IPS DF 4.7 (cell line): ENCODE measurements at regions not wholly inside any gene's neighbourhood (a gene's known extent, or its start where the extent isn't known, plus 50 kb on each side); places are given as distances from the start of the nearest gene placed in this dataset.

Experiments used
- DNase-seq: peaks from one replicate; pipeline ENCODE4 v3.0.0-alpha.2; 2013; ENCODE audit warnings: low spot score; ENCODE audit errors: extremely low read depth

- DNase-seq: no peak
Measured at GRCh38 chr7:106196460-106197021, 84.4 kb upstream of the SYPL1 start.

GRCh38 chr7:106193661-106194060, 81.5 kb upstream of the SYPL1 start:
- no peak for DNase-seq

DNA sequence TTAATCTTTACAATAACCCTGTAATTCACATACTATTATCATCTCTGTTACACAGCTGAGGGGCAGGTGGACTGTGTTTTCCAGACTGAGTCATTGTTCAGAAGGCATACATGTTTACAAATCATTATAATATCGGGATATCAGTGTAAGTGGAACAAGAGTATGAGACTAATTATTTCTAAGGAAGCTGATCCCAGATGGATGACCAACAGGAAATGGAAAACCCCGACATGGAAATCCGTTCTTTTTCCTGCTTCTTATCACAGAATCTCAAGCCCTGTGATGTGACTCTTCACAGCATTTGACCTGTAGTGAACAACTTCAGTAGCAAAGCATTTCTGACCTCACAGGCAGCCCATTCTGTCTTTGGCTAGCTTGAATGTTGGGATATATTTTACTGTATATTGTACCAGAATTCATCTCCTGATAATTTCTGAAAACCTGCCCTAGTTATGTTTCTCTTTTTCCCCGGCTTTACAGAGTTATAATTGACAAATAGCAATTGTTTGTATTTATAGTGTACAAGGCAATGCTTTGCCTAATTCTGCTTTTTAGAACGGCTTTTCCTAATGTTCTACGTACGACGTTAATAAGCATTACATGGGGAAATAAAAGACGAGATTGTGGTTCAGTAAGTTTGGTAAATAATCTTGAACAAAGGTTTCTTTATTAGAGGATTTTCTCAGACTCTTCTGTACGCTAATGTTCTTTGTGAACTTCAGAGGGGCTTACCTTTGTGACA, 78.6 kb upstream of the SYPL1 start:
- no peak for DNase-seq

DNA sequence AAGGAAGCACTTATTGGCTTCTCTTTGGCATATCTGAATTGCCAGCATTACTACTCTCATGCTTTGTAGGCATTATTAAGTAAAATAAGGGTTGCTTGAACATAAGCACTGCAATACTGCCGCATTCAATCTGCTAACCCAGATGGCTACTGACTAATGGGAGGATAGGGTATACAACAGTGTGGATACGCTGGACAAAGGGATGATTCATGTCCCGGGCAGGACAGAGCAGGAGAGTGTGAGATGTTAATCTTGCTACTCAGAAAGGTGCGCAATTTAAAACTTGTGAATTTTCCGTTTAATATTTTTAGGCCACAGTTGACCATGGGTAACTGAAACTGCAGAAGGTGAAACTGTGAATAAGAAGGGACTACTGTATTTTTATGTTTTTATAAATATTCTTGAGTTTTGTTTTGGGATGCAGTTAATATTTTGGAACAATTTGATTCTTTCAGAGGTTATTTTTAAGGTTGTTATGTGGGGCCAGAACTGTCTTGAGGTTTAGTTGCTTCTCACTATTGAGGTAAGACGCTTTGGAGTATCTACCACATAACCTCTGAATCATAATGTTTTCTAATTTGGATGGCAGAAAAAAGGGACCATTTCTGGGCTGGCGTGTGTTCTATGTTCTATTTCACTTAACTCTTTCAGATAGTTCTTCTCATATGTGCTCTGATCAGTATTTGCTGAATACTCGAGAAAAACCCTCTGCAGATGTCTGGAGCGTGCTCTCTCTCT, 75.7 kb upstream of the SYPL1 start:
- no peak for DNase-seq

- no peak for DNase-seq
Measured at GRCh38 chr7:106185719-106186118, 73.6 kb upstream of the SYPL1 start.

- no peak for DNase-seq
Measured at GRCh38 chr7:106183952-106184351, 71.8 kb upstream of the SYPL1 start.

GRCh38 chr7:106182904-106183303, 70.8 kb upstream of the SYPL1 start:
- DNase-seq: no peak

DNA sequence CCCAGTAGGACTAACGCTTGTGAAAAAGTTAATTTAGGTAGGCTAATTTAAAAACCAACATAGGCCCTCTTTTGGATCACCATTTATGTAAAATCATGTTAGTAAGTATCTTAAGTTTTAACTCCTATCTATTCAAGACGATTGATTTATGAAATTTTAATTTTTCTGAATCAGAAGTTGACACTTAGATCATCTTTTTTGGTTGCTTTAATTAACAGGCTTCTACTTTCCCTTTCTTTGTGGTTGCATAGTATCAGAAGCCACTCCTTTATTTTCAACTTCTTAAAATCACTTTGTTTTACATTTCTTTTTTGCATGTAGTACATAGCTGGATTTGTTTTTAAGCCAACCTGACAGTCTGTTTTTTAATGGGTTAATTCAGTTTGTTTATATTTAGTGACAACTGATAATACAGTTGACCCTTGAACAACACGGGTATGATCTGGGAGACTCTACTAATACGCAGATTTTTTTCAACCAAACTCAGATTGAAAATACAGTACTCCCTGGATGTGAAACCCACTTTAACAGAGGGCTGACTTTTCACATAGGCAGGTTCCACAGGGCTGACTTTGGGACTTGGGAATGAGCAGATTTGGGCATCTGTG, 69.7 kb upstream of the SYPL1 start:
- no peak for DNase-seq

GRCh38 chr7:106180721-106181120, 68.6 kb upstream of the SYPL1 start:
- DNase-seq: no peak

- no peak for DNase-seq
Measured at GRCh38 chr7:106179256-106179655, 67.1 kb upstream of the SYPL1 start.

DNA sequence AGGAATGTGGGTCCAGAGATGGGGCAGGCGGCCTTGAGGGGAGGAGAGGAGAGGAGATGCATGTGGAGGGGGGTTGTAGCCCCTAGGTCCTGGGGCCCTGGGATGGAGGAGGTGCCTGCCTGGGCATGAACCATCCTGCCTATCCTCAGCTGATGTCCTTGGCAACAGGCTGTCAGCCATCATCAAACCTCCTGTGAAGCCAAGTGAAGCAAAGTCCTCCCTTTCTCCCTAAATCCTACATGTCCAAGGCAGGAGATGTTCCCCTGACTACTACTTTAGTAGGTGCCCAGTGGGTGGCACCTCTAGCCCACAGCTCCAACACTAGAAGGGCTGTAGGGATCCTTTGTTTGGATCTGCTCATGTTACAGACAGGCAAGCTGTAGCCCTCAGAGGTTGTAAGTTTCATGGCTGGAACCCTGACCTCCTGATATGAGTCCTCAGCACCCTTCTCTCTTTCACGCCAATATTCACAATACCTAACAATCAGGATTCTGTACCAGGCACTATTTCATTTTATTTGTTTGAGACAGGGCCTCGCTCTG, 66.6 kb upstream of the SYPL1 start:
- DNase-seq: no peak

DNA sequence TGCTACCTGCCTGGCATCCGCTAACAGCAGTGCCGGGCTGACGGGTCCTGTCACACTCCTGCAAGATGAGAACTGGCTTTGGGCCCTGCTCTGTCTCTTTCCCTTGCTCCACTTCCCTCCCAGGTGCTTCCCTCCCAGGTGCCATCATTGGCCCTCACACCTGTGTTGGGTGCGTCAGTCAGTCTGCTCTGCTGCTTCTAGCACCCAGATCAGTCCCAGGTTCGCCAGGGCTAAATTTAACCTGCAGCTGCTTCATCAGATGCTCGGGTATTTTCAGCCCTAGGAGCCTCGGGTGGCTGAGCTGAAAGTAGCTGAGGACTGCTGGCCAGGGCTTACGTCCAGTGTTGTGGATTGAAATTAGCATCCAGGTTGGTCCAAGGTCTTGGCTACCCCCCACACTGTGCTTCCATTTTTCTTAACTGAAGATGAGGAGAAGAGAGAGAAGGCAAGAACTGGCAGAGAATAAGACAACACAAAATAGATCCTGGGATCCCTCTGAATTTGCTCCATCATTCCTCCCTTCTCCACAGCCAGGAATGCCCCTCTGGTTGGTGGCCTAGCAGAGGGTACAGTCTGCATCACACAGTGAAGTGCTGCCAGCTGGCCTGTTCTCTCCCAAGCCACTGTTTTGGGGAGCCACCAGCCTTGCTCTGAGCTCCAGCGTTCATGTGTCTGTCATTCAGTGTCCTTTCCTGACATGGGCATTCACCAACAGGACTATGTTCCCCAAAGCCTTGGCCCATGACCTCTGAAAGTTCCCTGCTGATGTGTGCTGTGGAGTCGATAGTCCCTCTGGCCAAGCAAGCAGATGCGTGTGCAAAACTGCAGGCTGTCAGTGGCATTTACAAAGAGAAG, 65.9 kb upstream of the SYPL1 start:
- DNase-seq: no peak

DNA sequence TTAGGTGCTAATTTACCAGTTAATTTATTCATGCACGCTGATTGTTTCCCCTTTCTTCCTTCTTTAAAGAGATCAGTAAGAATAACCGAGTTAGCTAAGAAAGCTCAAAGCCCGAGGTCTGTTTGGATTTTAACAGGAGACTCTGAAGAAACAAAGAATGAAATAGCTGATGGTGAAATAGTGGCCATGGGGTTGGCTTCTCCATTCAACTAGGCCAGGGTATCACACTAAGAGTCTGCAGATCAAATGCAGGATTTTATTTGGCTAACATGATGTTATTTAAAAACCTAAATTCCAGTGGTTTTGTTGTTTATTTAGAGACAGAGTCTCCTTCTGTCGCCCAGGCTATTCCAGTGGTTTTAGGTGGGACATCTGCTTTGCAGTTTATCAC, 65.2 kb upstream of the SYPL1 start:
- no peak for DNase-seq

DNA sequence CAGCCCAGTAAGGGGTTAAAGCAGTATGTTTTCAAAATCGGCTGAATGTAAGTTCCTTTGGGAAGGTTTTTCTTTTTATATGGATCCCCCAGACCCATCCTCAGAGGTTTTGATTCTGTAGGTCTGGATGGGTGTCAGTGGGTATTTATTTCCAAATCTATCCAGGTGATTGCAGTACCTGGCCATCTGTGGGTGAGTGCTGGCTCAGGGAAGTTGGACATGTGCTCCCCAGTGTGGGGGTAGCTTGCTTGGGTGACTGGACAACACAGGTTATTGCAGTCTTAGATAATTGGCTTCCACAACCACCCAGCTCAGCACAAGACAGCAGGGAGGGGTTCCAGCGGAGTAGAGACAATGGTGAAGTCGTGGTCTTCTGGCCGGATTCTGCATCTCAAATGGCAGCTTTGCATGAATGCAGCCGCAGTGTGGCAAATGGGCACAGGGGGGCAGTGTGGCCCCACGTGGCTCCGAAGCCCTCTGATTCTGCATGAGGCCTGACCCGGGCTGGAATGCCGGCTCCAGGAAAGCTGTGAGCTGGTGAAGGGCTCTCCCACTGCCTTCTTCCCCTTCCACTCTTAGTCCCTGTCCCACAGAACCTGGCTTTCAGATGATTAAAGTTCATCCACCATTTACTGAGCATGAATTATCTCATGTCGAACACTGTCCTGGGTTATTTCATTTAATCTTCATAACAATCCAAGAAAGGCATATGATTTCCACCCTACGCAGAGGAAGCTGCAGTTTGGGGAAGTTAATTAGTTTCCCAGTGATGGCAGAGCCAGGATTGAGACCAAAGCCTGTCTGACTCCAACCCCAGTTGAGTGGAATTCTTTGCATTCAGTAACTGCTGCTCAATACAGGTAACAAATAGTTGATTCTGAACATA, 64.5 kb upstream of the SYPL1 start:
- DNase-seq: peak; percentile 81

GRCh38 chr7:106175507-106175906, 63.4 kb upstream of the SYPL1 start:
- no peak for DNase-seq

GRCh38 chr7:106170651-106171050, 58.5 kb upstream of the SYPL1 start:
- no peak for DNase-seq

DNA sequence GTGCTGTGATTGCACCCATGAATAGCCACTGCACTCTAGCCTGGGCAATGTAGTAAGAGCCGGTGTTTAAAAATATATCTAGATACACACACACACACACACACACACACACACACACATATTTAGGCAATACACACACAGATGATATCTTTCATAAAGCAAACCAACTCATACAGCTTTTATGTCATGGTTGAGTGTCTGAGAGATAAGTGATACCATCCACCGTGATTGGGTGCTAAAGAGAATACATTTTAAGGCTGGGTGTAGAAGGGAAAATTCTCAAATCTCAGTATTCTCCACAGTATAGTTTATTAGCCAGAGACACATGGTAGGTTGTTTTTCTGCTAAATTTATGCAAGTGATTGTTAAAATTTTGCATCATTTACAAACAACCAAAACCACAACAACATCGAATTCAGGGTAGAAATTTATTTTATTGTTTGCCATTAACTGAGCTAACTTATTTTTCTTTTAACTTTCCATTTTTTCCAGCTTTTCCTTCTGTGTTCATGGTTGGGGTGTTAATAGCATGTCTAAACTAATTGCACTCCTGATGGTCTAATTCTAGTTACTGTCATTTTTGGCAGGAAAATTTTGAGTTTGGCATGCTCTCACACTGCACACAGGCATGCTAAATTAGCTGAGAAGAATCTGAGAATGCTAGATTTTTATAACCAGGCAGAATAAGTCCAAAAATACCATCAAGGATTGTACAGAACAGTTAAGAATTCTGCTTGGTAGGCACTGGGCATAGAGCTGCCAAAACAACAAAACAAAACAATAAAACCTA, 57.9 kb upstream of the SYPL1 start:
- no peak for DNase-seq

- no peak for DNase-seq
Measured at GRCh38 chr7:106167439-106168136, 55.5 kb upstream of the SYPL1 start.
